Stimulated activated CD4-positive, alpha-beta T cell treated with anti-CD3 and anti-CD28 coated beads, Interleukin-12 subunit alpha, Interleukin-12 subunit beta, amount 100 ng/mL, for 48 hours (primary cell): ENCODE measurements at regions not wholly inside any gene's neighbourhood (a gene's known extent, or its start where the extent isn't known, plus 50 kb on each side); places are given as distances from the start of the nearest gene placed in this dataset.
A peak's percentile ranks its signal among the peaks of the same experiment; 100 is the strongest.

Experiments
- DNase-seq, 3 donors: peaks; one replicate each; pipeline ENCODE4 v3.0.0-alpha.2; 2020; ENCODE audit warnings: low read depth in 2 of 3, low spot score in 1 of 3

- no peak for DNase-seq
Observed at GRCh38 chr13:40186041-40186440, 480.4 kb downstream of the FOXO1 start.

- no peak for DNase-seq
Observed at GRCh38 chr13:40186626-40187323, 479.7 kb downstream of the FOXO1 start.

- DNase-seq, result peak in 1 of 3 donors; percentile 35
Observed at GRCh38 chr13:40187324-40187795, 479.1 kb downstream of the FOXO1 start.

GRCh38 chr13:40187841-40188591 lies 478.4 kb downstream of the FOXO1 start:
- peak in 1 of 3 donors; percentile 34 for DNase-seq

GRCh38 chr13:40189426-40189825 lies 477.0 kb downstream of the FOXO1 start:
- DNase-seq, result no peak

- no peak for DNase-seq
Observed at GRCh38 chr13:40189898-40190630, 476.4 kb downstream of the FOXO1 start.

- peak in 2 of 3 donors; percentile 40 to 46 for DNase-seq
Observed at GRCh38 chr13:40190641-40191100, 475.8 kb downstream of the FOXO1 start.

- DNase-seq, result no peak
Observed at GRCh38 chr13:40191186-40191980, 475.1 kb downstream of the FOXO1 start.

- DNase-seq, result no peak
Observed at GRCh38 chr13:40192452-40192851, 474.0 kb downstream of the FOXO1 start.

- DNase-seq, result no peak
Observed at GRCh38 chr13:40192858-40193257, 473.6 kb downstream of the FOXO1 start.

- no peak for DNase-seq
Observed at GRCh38 chr13:40193286-40194223, 472.9 kb downstream of the FOXO1 start.

- no peak for DNase-seq
Observed at GRCh38 chr13:40194224-40194806, 472.1 kb downstream of the FOXO1 start.

GRCh38 chr13:40197049-40197448 lies 469.4 kb downstream of the FOXO1 start:
- no peak for DNase-seq

- DNase-seq, result no peak
Observed at GRCh38 chr13:40197936-40198595, 468.4 kb downstream of the FOXO1 start.

- no peak for DNase-seq
Observed at GRCh38 chr13:40200273-40200978, 466.0 kb downstream of the FOXO1 start.

- DNase-seq, result no peak
Observed at GRCh38 chr13:40204246-40204645, 462.2 kb downstream of the FOXO1 start.

- no peak for DNase-seq
Observed at GRCh38 chr13:40205771-40206240, 460.6 kb downstream of the FOXO1 start.
